ENCODE measurements at regions not wholly inside any gene's neighbourhood (a gene's known extent, or its start where the extent isn't known, plus 50 kb on each side); places are given as distances from the start of the nearest gene placed in this dataset.

DNA sequence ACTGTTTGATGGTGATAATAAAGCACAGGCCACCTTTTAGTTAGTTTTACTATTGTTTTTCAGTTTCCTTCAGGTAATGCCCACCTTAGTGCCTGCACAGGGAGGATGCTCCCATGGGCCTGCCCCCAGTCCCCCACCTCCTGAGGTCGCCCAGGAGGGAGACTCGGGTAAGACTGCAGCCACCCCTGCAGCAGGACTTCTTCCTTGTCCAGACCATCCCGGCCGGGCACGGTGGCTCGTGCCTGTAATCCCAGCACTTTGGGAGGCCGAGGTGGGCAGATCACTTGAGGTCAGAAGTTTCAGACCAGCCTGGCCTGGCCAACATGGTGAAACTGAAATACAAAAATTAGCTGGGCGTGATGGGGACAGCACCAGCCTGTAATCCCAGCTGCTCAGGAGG, 68.1 kb upstream of the TANC1 start:
- POLR2A ChIA-PET, result interaction anchor here (0.9 kb wide), 1 partner anchor 218 kb away, joined by 3 read pairs; no protein-coding TSS in a partner anchor
- H3K4me3 Mint-ChIP-seq, result no peak overlapping the region
- ATAC-seq (ENCODE audit: poor library complexity), result no peak
- intact Hi-C loops (cut with DNase I, micrococcal nuclease), result loop anchor here (2.0 to 5.0 kb wide), 6 partner anchors 287 to 1312 kb away; no protein-coding TSS in a partner anchor
- H3K4me1 ChIP-seq (ENCODE audit: insufficient read depth, low read length), result no peaks in the 10 kb centered on the region
- no peak for DNase-seq
- no peaks in the 10 kb centered on the region for H3K36me3 Mint-ChIP-seq (ENCODE audit: low read depth)
- H3K27ac ChIP-seq (ENCODE audit: low read depth in 1 of 2, low read length in 2 of 2), result no peak overlapping the region
- H3K9me3 Mint-ChIP-seq, result no peaks in the 10 kb centered on the region
- no peak for TF ChIP-seq CTCF (IDR thresholded peaks at IDR 0.05)
- CTCF ChIA-PET, result interaction anchor here (0.7 to 2.2 kb wide), 3 partner anchors 53 to 219 kb away, joined by 3 to 6 read pairs (median 4); no protein-coding TSS in a partner anchor
- no peaks in the 10 kb centered on the region for H3K36me3 ChIP-seq (ENCODE audit: insufficient read depth, low read length)
- no peaks in the 10 kb centered on the region for H3K27me3 Mint-ChIP-seq
- H3K27me3 ChIP-seq (ENCODE audit: control insufficient read depth in 1 of 2, insufficient read depth in 2 of 2, low read length in 2 of 2), result no peaks in the 10 kb centered on the region
- H3K9me3 ChIP-seq (ENCODE audit: control insufficient read depth in 1 of 2, insufficient read depth in 1 of 2, low read length in 2 of 2), result no peaks in the 10 kb centered on the region
- H3K4me1 Mint-ChIP-seq (ENCODE audit: low read depth), result no peaks in the 10 kb centered on the region
- H3K27ac Mint-ChIP-seq, result no peak overlapping the region
- no peak overlapping the region for H3K4me3 ChIP-seq (ENCODE audit: low read length)

- no peaks in the 10 kb centered on the region for H3K4me1 Mint-ChIP-seq (ENCODE audit: low read depth)
These were observed 66.4 kb upstream of the TANC1 start for GRCh38 chr2:158902005-158902398.

DNA sequence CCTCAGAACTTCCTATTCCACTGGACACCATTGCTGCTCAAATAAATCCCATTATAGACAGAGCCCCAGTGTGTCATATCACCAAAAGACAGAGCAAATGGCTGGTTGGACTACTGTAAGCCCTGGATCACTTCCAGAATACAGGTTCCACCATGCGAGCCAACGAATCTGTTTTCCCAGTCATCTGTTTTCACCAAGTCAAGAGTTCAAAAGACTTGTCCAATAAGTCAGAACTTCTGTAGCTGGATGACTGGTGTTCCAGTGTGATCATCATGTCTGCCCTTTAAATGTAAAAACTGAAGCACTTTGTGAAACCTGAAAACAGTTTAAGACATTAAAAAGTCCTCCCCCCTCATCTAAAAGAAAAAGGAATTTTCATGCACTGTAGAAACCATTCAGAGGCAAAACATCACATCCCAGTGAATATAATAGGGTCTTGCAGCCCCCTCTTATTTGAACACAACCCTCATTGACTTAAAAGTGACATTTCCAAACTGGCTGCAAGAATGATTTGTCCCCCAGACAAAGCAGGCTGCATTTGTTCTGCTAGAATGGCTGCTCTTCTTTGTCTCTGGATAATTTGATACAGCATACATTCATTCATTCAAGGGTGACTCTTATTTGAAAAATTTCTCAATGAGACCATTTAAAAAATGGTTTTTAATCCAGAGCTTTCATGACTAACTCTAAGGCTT, 64.6 kb upstream of the TANC1 start:
- Histone ChIP-seq H3K4me1 (ENCODE audit: insufficient read depth, low read length) (no peaks in the 10 kb centered on the region), H3K9me3 (ENCODE audit: control insufficient read depth in 1 of 2, insufficient read depth in 1 of 2, low read length in 2 of 2) (no peaks in the 10 kb centered on the region), H3K36me3 (ENCODE audit: insufficient read depth, low read length) (no peaks in the 10 kb centered on the region), H3K27me3 (ENCODE audit: control insufficient read depth in 1 of 2, insufficient read depth in 2 of 2, low read length in 2 of 2) (no peaks in the 10 kb centered on the region), H3K27ac (ENCODE audit: low read depth in 1 of 2, low read length in 2 of 2) (no peak overlapping the region), H3K4me3 (ENCODE audit: low read length) (no peak overlapping the region)
- no peak for ATAC-seq (ENCODE audit: poor library complexity)
- Mint-ChIP-seq H3K36me3 (ENCODE audit: low read depth) (no peaks in the 10 kb centered on the region), H3K27me3 (no peaks in the 10 kb centered on the region), H3K27ac (no peak overlapping the region), H3K4me3 (no peak overlapping the region), H3K9me3 (no peaks in the 10 kb centered on the region), H3K4me1 (ENCODE audit: low read depth) (no peaks in the 10 kb centered on the region)
- intact Hi-C loops (cut with DNase I, micrococcal nuclease), result loop anchor here (5.0 kb wide), 5 partner anchors 283 to 1308 kb away; no protein-coding TSS in a partner anchor
- no peak for DNase-seq
- TF ChIP-seq CTCF (IDR thresholded peaks at IDR 0.05), result no peak
- CTCF ChIA-PET, result no interaction called here
- POLR2A ChIA-PET, result no interaction called here

More at GRCh38 chr2:158902005-158902398, 66.4 kb upstream of the TANC1 start:
- ChIA-PET POLR2A (no interaction called here), CTCF (no interaction called here)
- intact Hi-C loops (cut with DNase I, micrococcal nuclease), result loop anchor here (1.0 to 5.0 kb wide), 6 partner anchors 212 to 1310 kb away; no protein-coding TSS in a partner anchor
- no peak for TF ChIP-seq CTCF (IDR thresholded peaks at IDR 0.05)
- no peaks in the 10 kb centered on the region for H3K27me3 Mint-ChIP-seq
- Histone ChIP-seq H3K27me3 (ENCODE audit: control insufficient read depth in 1 of 2, insufficient read depth in 2 of 2, low read length in 2 of 2) (no peaks in the 10 kb centered on the region), H3K4me1 (ENCODE audit: insufficient read depth, low read length) (no peaks in the 10 kb centered on the region), H3K36me3 (ENCODE audit: insufficient read depth, low read length) (no peaks in the 10 kb centered on the region), H3K27ac (ENCODE audit: low read depth in 1 of 2, low read length in 2 of 2) (no peak overlapping the region), H3K4me3 (ENCODE audit: low read length) (no peak overlapping the region), H3K9me3 (ENCODE audit: control insufficient read depth in 1 of 2, insufficient read depth in 1 of 2, low read length in 2 of 2) (no peaks in the 10 kb centered on the region)
- H3K27ac Mint-ChIP-seq, result no peak overlapping the region
- H3K4me3 Mint-ChIP-seq, result no peak overlapping the region
- no peak for DNase-seq
- H3K36me3 Mint-ChIP-seq (ENCODE audit: low read depth), result no peaks in the 10 kb centered on the region
- ATAC-seq (ENCODE audit: poor library complexity), result no peak
- no peaks in the 10 kb centered on the region for H3K9me3 Mint-ChIP-seq
